ENCODE measurements at regions not wholly inside any gene's neighbourhood (a gene's known extent, or its start where the extent isn't known, plus 50 kb on each side); places are given as distances from the start of the nearest gene placed in this dataset.

DNA sequence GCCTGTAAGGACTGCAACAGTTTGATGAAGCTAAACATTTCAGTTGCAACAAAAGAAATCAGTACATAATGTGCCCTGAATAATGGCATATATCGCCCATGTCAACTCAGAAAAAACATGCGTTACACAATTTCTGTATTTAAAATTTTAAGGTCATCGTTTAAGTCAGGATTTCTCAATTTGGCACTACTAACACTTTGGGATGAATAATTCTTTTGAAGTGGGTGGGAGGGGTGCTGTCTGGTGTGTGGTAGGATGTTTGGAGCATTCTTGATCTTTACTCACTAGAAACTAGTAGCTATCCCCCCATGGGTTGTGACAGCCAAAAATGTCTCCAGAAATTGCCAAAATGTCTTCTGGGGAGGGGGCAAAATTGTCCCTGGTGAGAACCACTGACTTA, 50.7 kb upstream of the CNTNAP4 start:
- Histone ChIP-seq H3K36me3 (ENCODE audit: control insufficient read depth in 2 of 3, insufficient read depth in 3 of 3, low read length in 3 of 3) (no peaks in the 10 kb centered on the region), H3K27me3 (ENCODE audit: control insufficient read depth, insufficient read depth, low read length) (no peaks in the 10 kb centered on the region), H3K4me3 (ENCODE audit: low read length in 3 of 3) (no peak overlapping the region), H3K9ac (ENCODE audit: low read length in 3 of 3) (no peak overlapping the region), H3K27ac (ENCODE audit: low read depth in 2 of 2, low read length in 2 of 2) (no peak overlapping the region), H3K4me1 (ENCODE audit: control insufficient read depth in 2 of 3, insufficient read depth in 2 of 3, low read depth in 1 of 3, low read length in 3 of 3) (no peaks in the 10 kb centered on the region), H3K9me3 (ENCODE audit: control insufficient read depth in 2 of 3, insufficient read depth in 1 of 3, low read length in 3 of 3) (no peaks in the 10 kb centered on the region)
- TF ChIP-seq, protein P1, sequence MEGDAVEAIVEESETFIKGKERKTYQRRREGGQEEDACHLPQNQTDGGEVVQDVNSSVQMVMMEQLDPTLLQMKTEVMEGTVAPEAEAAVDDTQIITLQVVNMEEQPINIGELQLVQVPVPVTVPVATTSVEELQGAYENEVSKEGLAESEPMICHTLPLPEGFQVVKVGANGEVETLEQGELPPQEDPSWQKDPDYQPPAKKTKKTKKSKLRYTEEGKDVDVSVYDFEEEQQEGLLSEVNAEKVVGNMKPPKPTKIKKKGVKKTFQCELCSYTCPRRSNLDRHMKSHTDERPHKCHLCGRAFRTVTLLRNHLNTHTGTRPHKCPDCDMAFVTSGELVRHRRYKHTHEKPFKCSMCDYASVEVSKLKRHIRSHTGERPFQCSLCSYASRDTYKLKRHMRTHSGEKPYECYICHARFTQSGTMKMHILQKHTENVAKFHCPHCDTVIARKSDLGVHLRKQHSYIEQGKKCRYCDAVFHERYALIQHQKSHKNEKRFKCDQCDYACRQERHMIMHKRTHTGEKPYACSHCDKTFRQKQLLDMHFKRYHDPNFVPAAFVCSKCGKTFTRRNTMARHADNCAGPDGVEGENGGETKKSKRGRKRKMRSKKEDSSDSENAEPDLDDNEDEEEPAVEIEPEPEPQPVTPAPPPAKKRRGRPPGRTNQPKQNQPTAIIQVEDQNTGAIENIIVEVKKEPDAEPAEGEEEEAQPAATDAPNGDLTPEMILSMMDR (IDR thresholded peaks at IDR 0.05; ENCODE audit: borderline replicate concordance, extremely low read depth, insufficient read depth), result no peak
- DNase-seq (no peak), FAIRE-seq (no peak)
- intact Hi-C loops (cut with DNase I), result no loop called here

Data from kidney (tissue), 13 donors.